ENCODE measurements at regions not wholly inside any gene's neighbourhood (a gene's known extent, or its start where the extent isn't known, plus 50 kb on each side); places are given as distances from the start of the nearest gene placed in this dataset.

GRCh38 chr11:122319691-122320620, 203.9 kb upstream of the BLID start:
- DNase-seq (ENCODE audit: low read depth, low spot score), result no peak

GRCh38 chr11:122319085-122319484, 203.1 kb upstream of the BLID start:
- no peak for DNase-seq (ENCODE audit: low read depth, low spot score)

- no peak for DNase-seq (ENCODE audit: low read depth, low spot score)
These were observed 201.3 kb upstream of the BLID start for GRCh38 chr11:122317305-122317704.

- no peak for DNase-seq (ENCODE audit: low read depth, low spot score)
These were observed 197.6 kb upstream of the BLID start for GRCh38 chr11:122313581-122313980.

GRCh38 chr11:122311216-122311755, 195.3 kb upstream of the BLID start:
- no peak for DNase-seq (ENCODE audit: low read depth, low spot score)

- DNase-seq (ENCODE audit: low read depth, low spot score), result no peak
These were observed 194.8 kb upstream of the BLID start for GRCh38 chr11:122310766-122311165.

- no peak for DNase-seq (ENCODE audit: low read depth, low spot score)
These were observed 193.4 kb upstream of the BLID start for GRCh38 chr11:122309262-122309925.

- no peak for DNase-seq (ENCODE audit: low read depth, low spot score)
These were observed 192.2 kb upstream of the BLID start for GRCh38 chr11:122308226-122308625.

GRCh38 chr11:122307476-122308035, 191.5 kb upstream of the BLID start:
- no peak for DNase-seq (ENCODE audit: low read depth, low spot score)

GRCh38 chr11:122306831-122307391, 190.9 kb upstream of the BLID start:
- no peak for DNase-seq (ENCODE audit: low read depth, low spot score)

GRCh38 chr11:122305426-122306320, 189.7 kb upstream of the BLID start:
- no peak for DNase-seq (ENCODE audit: low read depth, low spot score)

- DNase-seq (ENCODE audit: low read depth, low spot score), result no peak
These were observed 189.0 kb upstream of the BLID start for GRCh38 chr11:122304973-122305372.

GRCh38 chr11:122304306-122304705, 188.3 kb upstream of the BLID start:
- no peak for DNase-seq (ENCODE audit: low read depth, low spot score)

GRCh38 chr11:122294041-122294440, 178.0 kb upstream of the BLID start:
- no peak for DNase-seq (ENCODE audit: low read depth, low spot score)

- no peak for DNase-seq (ENCODE audit: low read depth, low spot score)
These were observed 177.4 kb upstream of the BLID start for GRCh38 chr11:122293296-122294023.

GRCh38 chr11:122287401-122287800, 171.4 kb upstream of the BLID start:
- DNase-seq (ENCODE audit: low read depth, low spot score), result no peak

- DNase-seq (ENCODE audit: low read depth, low spot score), result no peak
These were observed 169.3 kb upstream of the BLID start for GRCh38 chr11:122285070-122285988.

- DNase-seq (ENCODE audit: low read depth, low spot score), result no peak
These were observed 164.9 kb upstream of the BLID start for GRCh38 chr11:122280870-122281269.

GRCh38 chr11:122279194-122279593, 163.2 kb upstream of the BLID start:
- DNase-seq (ENCODE audit: low read depth, low spot score), result no peak

All from smooth muscle cell of the brain vasculature (primary cell).